GM18868 (cell line): ENCODE measurements at regions not wholly inside any gene's neighbourhood (a gene's known extent, or its start where the extent isn't known, plus 50 kb on each side); places are given as distances from the start of the nearest gene placed in this dataset.
A peak's percentile ranks its signal among the peaks of the same experiment; 100 is the strongest.
"Not testable (repeated sequence)": the region's sequence is repeated elsewhere in the genome, so short reads cannot be mapped to it uniquely, and the experiment has no call there.

Source experiments
- ATAC-seq: cut with Tn5 transposase; IDR thresholded peaks from one replicate; pipeline ENCODE4 v1.9.1; 2021; ENCODE audit warnings: mild to moderate bottlenecking, moderate library complexity; ENCODE audit not compliant: unreplicated experiment

- ATAC-seq, result not testable (repeated sequence)
These were observed 448.0 kb downstream of the TMEM232 start for GRCh38 chr5:110278449-110278848.

- ATAC-seq, result not testable (repeated sequence)
These were observed 442.4 kb downstream of the TMEM232 start for GRCh38 chr5:110284121-110284520.

GRCh38 chr5:110288766-110289511 is 437.5 kb downstream of the TMEM232 start:
- no peak for ATAC-seq

- ATAC-seq, result no peak
These were observed 437.0 kb downstream of the TMEM232 start for GRCh38 chr5:110289512-110289810.

- ATAC-seq, result no peak
These were observed 435.9 kb downstream of the TMEM232 start for GRCh38 chr5:110290542-110290941.

- no peak for ATAC-seq
These were observed 432.2 kb downstream of the TMEM232 start for GRCh38 chr5:110294281-110294680.

GRCh38 chr5:110297152-110297670 is 429.3 kb downstream of the TMEM232 start:
- no peak for ATAC-seq

GRCh38 chr5:110304176-110304575 is 422.3 kb downstream of the TMEM232 start:
- ATAC-seq, result no peak

- no peak for ATAC-seq
These were observed 419.8 kb downstream of the TMEM232 start for GRCh38 chr5:110306650-110307049.

- ATAC-seq, result no peak
These were observed 417.2 kb downstream of the TMEM232 start for GRCh38 chr5:110309222-110309621.

- not testable (repeated sequence) for ATAC-seq
These were observed 409.9 kb downstream of the TMEM232 start for GRCh38 chr5:110316566-110316965.

- peak; percentile 78 for ATAC-seq
These were observed 405.4 kb downstream of the TMEM232 start for GRCh38 chr5:110321117-110321516.

- ATAC-seq, result no peak
These were observed 403.1 kb downstream of the TMEM232 start for GRCh38 chr5:110323357-110323756.

GRCh38 chr5:110323832-110324231 is 402.6 kb downstream of the TMEM232 start:
- no peak for ATAC-seq

GRCh38 chr5:110324876-110325275 is 401.6 kb downstream of the TMEM232 start:
- no peak for ATAC-seq

- ATAC-seq, result no peak
These were observed 396.4 kb downstream of the TMEM232 start for GRCh38 chr5:110329955-110330525.

- no peak for ATAC-seq
These were observed 393.1 kb downstream of the TMEM232 start for GRCh38 chr5:110333384-110333783.

GRCh38 chr5:110335361-110336066 is 391.0 kb downstream of the TMEM232 start:
- ATAC-seq, result no peak

GRCh38 chr5:110338341-110339083 is 388.0 kb downstream of the TMEM232 start:
- ATAC-seq, result no peak

- ATAC-seq, result no peak
These were observed 387.1 kb downstream of the TMEM232 start for GRCh38 chr5:110339399-110339798.

GRCh38 chr5:110341836-110342235 is 384.6 kb downstream of the TMEM232 start:
- ATAC-seq, result no peak
